ENCODE measurements at regions not wholly inside any gene's neighbourhood (a gene's known extent, or its start where the extent isn't known, plus 50 kb on each side); places are given as distances from the start of the nearest gene placed in this dataset.

- POLR2A ChIA-PET = no interaction called here
- no peak overlapping the region for H3K27ac ChIP-seq (ENCODE audit: low read length)
- H3K27me3 ChIP-seq (ENCODE audit: control insufficient read depth, insufficient read depth, low read length) = no peaks in the 10 kb centered on the region
- no peak overlapping the region for H3K4me3 ChIP-seq (ENCODE audit: low read depth in 2 of 2, low read length in 2 of 2)
- CTCF ChIA-PET = no interaction called here
- no TSS peak for BruUV-seq (replicated peaks)
- in situ Hi-C loops (cut with HindIII; ENCODE audit: low pct_unique_long_range_greater_than_20kb, low sequenced_read_pairs) = no loop called here
- intact Hi-C loops (cut with micrococcal nuclease; ENCODE audit: unreplicated experiment) = no loop called here
- no peak for DNase-seq (ENCODE audit: low read depth, low spot score)
- no peaks in the 10 kb centered on the region for H3K36me3 ChIP-seq (ENCODE audit: control insufficient read depth, insufficient read depth, low read length)
- H3K4me1 ChIP-seq (ENCODE audit: control insufficient read depth, insufficient read depth, low read length) = no peaks in the 10 kb centered on the region
- no peaks in the 10 kb centered on the region for H3K9me3 ChIP-seq (ENCODE audit: control insufficient read depth, insufficient read depth, low read depth, low read length)
- no peak for ATAC-seq
- TF ChIP-seq POLR2AphosphoS5 (IDR thresholded peaks at IDR 0.05; ENCODE audit: low read depth, low read length) (no peak), TCF7L2 (IDR thresholded peaks at IDR 0.05; ENCODE audit: low read depth, low read length) (no peak), SIN3A (IDR thresholded peaks at IDR 0.05; ENCODE audit: borderline replicate concordance, insufficient read depth, low read depth, low read length) (no peak)
- TF ChIP-seq, protein P1, sequence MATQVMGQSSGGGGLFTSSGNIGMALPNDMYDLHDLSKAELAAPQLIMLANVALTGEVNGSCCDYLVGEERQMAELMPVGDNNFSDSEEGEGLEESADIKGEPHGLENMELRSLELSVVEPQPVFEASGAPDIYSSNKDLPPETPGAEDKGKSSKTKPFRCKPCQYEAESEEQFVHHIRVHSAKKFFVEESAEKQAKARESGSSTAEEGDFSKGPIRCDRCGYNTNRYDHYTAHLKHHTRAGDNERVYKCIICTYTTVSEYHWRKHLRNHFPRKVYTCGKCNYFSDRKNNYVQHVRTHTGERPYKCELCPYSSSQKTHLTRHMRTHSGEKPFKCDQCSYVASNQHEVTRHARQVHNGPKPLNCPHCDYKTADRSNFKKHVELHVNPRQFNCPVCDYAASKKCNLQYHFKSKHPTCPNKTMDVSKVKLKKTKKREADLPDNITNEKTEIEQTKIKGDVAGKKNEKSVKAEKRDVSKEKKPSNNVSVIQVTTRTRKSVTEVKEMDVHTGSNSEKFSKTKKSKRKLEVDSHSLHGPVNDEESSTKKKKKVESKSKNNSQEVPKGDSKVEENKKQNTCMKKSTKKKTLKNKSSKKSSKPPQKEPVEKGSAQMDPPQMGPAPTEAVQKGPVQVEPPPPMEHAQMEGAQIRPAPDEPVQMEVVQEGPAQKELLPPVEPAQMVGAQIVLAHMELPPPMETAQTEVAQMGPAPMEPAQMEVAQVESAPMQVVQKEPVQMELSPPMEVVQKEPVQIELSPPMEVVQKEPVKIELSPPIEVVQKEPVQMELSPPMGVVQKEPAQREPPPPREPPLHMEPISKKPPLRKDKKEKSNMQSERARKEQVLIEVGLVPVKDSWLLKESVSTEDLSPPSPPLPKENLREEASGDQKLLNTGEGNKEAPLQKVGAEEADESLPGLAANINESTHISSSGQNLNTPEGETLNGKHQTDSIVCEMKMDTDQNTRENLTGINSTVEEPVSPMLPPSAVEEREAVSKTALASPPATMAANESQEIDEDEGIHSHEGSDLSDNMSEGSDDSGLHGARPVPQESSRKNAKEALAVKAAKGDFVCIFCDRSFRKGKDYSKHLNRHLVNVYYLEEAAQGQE (IDR thresholded peaks at IDR 0.05; ENCODE audit: insufficient read depth in 1 of 2, low read depth in 2 of 2, low read length in 1 of 2) = no peak
- TF ChIP-seq, protein P2, sequence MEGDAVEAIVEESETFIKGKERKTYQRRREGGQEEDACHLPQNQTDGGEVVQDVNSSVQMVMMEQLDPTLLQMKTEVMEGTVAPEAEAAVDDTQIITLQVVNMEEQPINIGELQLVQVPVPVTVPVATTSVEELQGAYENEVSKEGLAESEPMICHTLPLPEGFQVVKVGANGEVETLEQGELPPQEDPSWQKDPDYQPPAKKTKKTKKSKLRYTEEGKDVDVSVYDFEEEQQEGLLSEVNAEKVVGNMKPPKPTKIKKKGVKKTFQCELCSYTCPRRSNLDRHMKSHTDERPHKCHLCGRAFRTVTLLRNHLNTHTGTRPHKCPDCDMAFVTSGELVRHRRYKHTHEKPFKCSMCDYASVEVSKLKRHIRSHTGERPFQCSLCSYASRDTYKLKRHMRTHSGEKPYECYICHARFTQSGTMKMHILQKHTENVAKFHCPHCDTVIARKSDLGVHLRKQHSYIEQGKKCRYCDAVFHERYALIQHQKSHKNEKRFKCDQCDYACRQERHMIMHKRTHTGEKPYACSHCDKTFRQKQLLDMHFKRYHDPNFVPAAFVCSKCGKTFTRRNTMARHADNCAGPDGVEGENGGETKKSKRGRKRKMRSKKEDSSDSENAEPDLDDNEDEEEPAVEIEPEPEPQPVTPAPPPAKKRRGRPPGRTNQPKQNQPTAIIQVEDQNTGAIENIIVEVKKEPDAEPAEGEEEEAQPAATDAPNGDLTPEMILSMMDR (IDR thresholded peaks at IDR 0.05) = no peak
Measured at GRCh38 chr9:27785714-27786100, 212.4 kb upstream of the C9orf72 start.

- H3K36me3 ChIP-seq (ENCODE audit: control insufficient read depth, insufficient read depth, low read length) = no peaks in the 10 kb centered on the region; the same call in 1 of the 2 replicates
- TF ChIP-seq SIN3A (IDR thresholded peaks at IDR 0.05; ENCODE audit: borderline replicate concordance, insufficient read depth, low read depth, low read length) = no peak
- TF ChIP-seq, protein P1 (IDR thresholded peaks at IDR 0.05; ENCODE audit: insufficient read depth in 1 of 2, low read depth in 2 of 2, low read length in 1 of 2) = no peak
- POLR2A ChIA-PET = no interaction called here
- in situ Hi-C loops (cut with HindIII; ENCODE audit: low pct_unique_long_range_greater_than_20kb, low sequenced_read_pairs) = no loop called here
- no peak overlapping the region for H3K27ac ChIP-seq (ENCODE audit: low read length)
- CTCF ChIA-PET = no interaction called here
- DNase-seq (ENCODE audit: low read depth, low spot score) (no peak), ATAC-seq (no peak)
- no peaks in the 10 kb centered on the region for H3K9me3 ChIP-seq (ENCODE audit: control insufficient read depth, insufficient read depth, low read depth, low read length)
- no peaks in the 10 kb centered on the region for H3K4me1 ChIP-seq (ENCODE audit: control insufficient read depth, insufficient read depth, low read length)
- no peak overlapping the region for H3K4me3 ChIP-seq (ENCODE audit: low read depth in 2 of 2, low read length in 2 of 2)
- intact Hi-C loops (cut with micrococcal nuclease; ENCODE audit: unreplicated experiment) = no loop called here
- no TSS peak for BruUV-seq (replicated peaks)
- no peaks in the 10 kb centered on the region for H3K27me3 ChIP-seq (ENCODE audit: control insufficient read depth, insufficient read depth, low read length)
Measured at GRCh38 chr9:27787891-27788290, 214.6 kb upstream of the C9orf72 start.
